ENCODE measurements at regions not wholly inside any gene's neighbourhood (a gene's known extent, or its start where the extent isn't known, plus 50 kb on each side); places are given as distances from the start of the nearest gene placed in this dataset.

DNA sequence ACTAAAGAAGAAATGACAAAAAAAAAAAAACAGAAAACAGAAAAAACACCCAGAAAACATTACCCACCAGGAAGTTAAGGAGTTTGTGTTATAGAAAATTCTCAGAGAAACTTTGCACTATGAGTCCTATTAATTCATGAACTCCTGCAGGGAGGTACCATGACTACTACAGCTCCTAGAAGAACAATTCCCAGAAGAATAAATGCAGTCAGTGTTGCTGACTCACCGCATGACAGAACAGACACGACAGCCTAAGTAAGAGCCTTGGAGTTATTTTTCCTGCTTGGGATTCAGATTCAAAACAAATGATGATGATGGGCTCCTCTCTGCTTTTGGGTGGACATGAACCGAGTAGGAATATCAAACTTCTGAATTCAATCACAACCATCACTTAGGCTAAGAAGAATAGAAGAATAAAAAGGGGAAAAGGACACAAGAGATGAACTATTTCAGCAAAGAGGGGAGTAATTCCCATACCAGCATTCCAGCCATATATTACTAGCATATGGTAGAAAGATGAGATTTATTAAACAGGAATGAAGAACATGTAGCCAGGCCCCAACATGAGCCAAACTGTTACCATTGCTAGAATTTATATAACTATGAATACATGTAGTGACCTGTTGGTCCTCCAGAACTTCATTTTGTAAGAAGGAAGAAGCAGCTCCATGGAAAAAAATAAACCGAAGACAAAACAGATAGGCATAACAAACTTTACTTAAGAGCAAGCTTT is 209.6 kb upstream of the PDE4D start:
- Histone ChIP-seq H2AFZ (ENCODE audit: low read depth, low read length) (no peak overlapping the region), H3K4me2 (ENCODE audit: low read length) (peak overlapping the region; percentile 37), H3K9ac (ENCODE audit: low read length) (no peak overlapping the region), H3K4me1 (ENCODE audit: insufficient read depth, low read length) (no peaks in the 10 kb centered on the region), H4K20me1 (ENCODE audit: insufficient read depth, low read length) (no peaks in the 10 kb centered on the region), H3K27ac (ENCODE audit: low read depth, low read length) (peak overlapping the region; percentile 53), H3K27me3 (ENCODE audit: insufficient read depth, low read length) (no peaks in the 10 kb centered on the region), H3K4me3 (ENCODE audit: insufficient read depth, low read depth, low read length) (no peak overlapping the region), H3K36me3 (ENCODE audit: insufficient read depth, low read length) (no peaks in the 10 kb centered on the region), H3K9me3 (ENCODE audit: insufficient read depth, low read depth, low read length) (no peaks in the 10 kb centered on the region), H3K79me2 (ENCODE audit: insufficient read depth, low read length) (no peaks in the 10 kb centered on the region)
- peaks cover 22% of the 10 kb centered on the region for H3K4me1 Mint-ChIP-seq (ENCODE audit: low read depth, unreplicated experiment)
- H3K27ac Mint-ChIP-seq (ENCODE audit: unreplicated experiment), result peak overlapping the region; percentile 97
- TF ChIP-seq, protein P1, sequence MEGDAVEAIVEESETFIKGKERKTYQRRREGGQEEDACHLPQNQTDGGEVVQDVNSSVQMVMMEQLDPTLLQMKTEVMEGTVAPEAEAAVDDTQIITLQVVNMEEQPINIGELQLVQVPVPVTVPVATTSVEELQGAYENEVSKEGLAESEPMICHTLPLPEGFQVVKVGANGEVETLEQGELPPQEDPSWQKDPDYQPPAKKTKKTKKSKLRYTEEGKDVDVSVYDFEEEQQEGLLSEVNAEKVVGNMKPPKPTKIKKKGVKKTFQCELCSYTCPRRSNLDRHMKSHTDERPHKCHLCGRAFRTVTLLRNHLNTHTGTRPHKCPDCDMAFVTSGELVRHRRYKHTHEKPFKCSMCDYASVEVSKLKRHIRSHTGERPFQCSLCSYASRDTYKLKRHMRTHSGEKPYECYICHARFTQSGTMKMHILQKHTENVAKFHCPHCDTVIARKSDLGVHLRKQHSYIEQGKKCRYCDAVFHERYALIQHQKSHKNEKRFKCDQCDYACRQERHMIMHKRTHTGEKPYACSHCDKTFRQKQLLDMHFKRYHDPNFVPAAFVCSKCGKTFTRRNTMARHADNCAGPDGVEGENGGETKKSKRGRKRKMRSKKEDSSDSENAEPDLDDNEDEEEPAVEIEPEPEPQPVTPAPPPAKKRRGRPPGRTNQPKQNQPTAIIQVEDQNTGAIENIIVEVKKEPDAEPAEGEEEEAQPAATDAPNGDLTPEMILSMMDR (IDR thresholded peaks at IDR 0.05; ENCODE audit: insufficient read depth, low read depth, low read length), result no peak
- peaks cover 11% of the 10 kb centered on the region for H3K9me3 Mint-ChIP-seq (ENCODE audit: unreplicated experiment)
- FAIRE-seq (no peak), DNase-seq (ENCODE audit: low read depth) (peak; percentile 67)
- H3K27me3 Mint-ChIP-seq (ENCODE audit: low read depth, unreplicated experiment), result no peaks in the 10 kb centered on the region
- H3K4me3 Mint-ChIP-seq (ENCODE audit: unreplicated experiment), result no peak overlapping the region
- H3K36me3 Mint-ChIP-seq (ENCODE audit: low read depth, unreplicated experiment), result peaks cover 3% of the 10 kb centered on the region

DNA sequence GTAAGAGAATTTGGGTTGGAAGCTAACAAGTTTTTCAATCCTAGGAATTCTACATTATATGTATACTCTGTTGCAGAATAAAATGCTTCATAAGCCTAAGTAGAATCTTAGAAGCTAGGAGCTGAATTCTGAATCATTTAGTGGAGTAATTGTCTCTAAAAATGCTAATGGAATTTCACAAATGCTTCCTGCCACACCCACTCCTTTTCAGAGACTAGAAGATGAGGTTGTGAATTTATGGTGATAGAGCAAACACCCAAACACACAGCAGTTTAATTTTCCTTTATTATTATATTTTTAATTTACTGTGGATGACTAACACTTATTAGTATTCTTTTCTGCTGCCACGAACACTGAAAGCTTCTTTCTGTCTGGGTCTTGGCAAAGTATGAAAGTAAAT is 208.0 kb upstream of the PDE4D start:
- H3K36me3 ChIP-seq (ENCODE audit: insufficient read depth, low read length), result no peaks in the 10 kb centered on the region
- Mint-ChIP-seq H3K27me3 (ENCODE audit: low read depth, unreplicated experiment) (no peaks in the 10 kb centered on the region), H3K9me3 (ENCODE audit: unreplicated experiment) (peaks cover 11% of the 10 kb centered on the region), H3K4me1 (ENCODE audit: low read depth, unreplicated experiment) (peaks cover 22% of the 10 kb centered on the region), H3K36me3 (ENCODE audit: low read depth, unreplicated experiment) (peaks cover 3% of the 10 kb centered on the region), H3K4me3 (ENCODE audit: unreplicated experiment) (no peak overlapping the region), H3K27ac (ENCODE audit: unreplicated experiment) (no peak overlapping the region)
- no peaks in the 10 kb centered on the region for H3K27me3 ChIP-seq (ENCODE audit: insufficient read depth, low read length)
- DNase-seq (ENCODE audit: low read depth), result peak; percentile 17
- H4K20me1 ChIP-seq (ENCODE audit: insufficient read depth, low read length), result no peaks in the 10 kb centered on the region
- H3K9ac ChIP-seq (ENCODE audit: low read length), result no peak overlapping the region
- no peak for FAIRE-seq
- no peaks in the 10 kb centered on the region for H3K9me3 ChIP-seq (ENCODE audit: insufficient read depth, low read depth, low read length)
- no peak overlapping the region for H3K27ac ChIP-seq (ENCODE audit: low read depth, low read length)
- no peak overlapping the region for H2AFZ ChIP-seq (ENCODE audit: low read depth, low read length)
- no peaks in the 10 kb centered on the region for H3K79me2 ChIP-seq (ENCODE audit: insufficient read depth, low read length)
- TF ChIP-seq, protein P1 (IDR thresholded peaks at IDR 0.05; ENCODE audit: insufficient read depth, low read depth, low read length), result no peak
- TF ChIP-seq EZH2 (IDR thresholded peaks at IDR 0.05; ENCODE audit: insufficient read depth, low read length), result no peak
- no peak overlapping the region for H3K4me3 ChIP-seq (ENCODE audit: insufficient read depth, low read depth, low read length)
- H3K4me1 ChIP-seq (ENCODE audit: insufficient read depth, low read length), result no peaks in the 10 kb centered on the region
- H3K4me2 ChIP-seq (ENCODE audit: low read length), result no peak overlapping the region

DNA sequence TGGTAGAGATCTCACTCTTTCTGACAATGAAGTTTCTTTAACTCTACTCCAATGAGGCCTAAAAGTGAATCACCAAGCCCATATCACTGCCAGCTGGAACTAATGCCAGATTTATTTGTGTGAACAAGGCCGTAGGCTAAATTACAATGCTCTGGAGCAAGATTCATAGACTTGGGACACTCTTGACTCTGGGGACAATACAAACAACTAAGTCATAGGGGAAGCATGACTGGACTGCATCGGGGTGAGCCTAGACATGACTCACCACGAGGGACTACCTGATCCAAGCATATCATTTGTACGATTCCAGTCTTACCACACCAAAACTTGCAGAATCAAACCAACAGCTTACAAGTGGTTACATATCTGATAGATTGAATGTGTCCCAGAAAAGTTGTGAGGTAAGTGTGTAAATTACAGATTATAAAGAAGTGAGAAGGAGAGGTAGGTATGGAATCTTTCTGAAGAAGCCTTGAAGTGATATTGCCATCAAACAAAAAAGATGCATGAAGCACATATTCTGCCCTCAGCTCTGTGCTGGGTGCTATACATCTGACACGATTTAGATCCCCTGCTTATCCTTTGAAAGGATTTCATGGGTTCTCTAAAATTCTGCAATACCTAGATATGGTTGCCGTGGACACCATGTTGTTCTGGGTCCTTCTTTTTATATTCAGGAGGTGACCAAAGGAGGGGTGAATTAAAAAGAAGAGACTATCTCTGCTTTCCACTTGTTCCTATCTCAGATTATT is 199.3 kb upstream of the PDE4D start:
- Histone ChIP-seq H3K9ac (ENCODE audit: low read length) (no peak overlapping the region), H3K4me3 (ENCODE audit: insufficient read depth, low read depth, low read length) (no peak overlapping the region), H3K9me3 (ENCODE audit: insufficient read depth, low read depth, low read length) (no peaks in the 10 kb centered on the region), H3K79me2 (ENCODE audit: insufficient read depth, low read length) (no peaks in the 10 kb centered on the region), H3K36me3 (ENCODE audit: insufficient read depth, low read length) (no peaks in the 10 kb centered on the region), H3K4me1 (ENCODE audit: insufficient read depth, low read length) (peaks cover 5% of the 10 kb centered on the region), H4K20me1 (ENCODE audit: insufficient read depth, low read length) (no peaks in the 10 kb centered on the region), H2AFZ (ENCODE audit: low read depth, low read length) (no peak overlapping the region), H3K4me2 (ENCODE audit: low read length) (peak overlapping the region; percentile 48), H3K27me3 (ENCODE audit: insufficient read depth, low read length) (no peaks in the 10 kb centered on the region), H3K27ac (ENCODE audit: low read depth, low read length) (peak overlapping the region; percentile 29)
- Mint-ChIP-seq H3K27ac (ENCODE audit: unreplicated experiment) (peak overlapping the region; percentile 29), H3K9me3 (ENCODE audit: unreplicated experiment) (peaks cover 5% of the 10 kb centered on the region), H3K36me3 (ENCODE audit: low read depth, unreplicated experiment) (no peaks in the 10 kb centered on the region), H3K4me3 (ENCODE audit: unreplicated experiment) (no peak overlapping the region), H3K4me1 (ENCODE audit: low read depth, unreplicated experiment) (peaks cover 4% of the 10 kb centered on the region), H3K27me3 (ENCODE audit: low read depth, unreplicated experiment) (no peaks in the 10 kb centered on the region)
- TF ChIP-seq, protein P1 (IDR thresholded peaks at IDR 0.05; ENCODE audit: insufficient read depth, low read depth, low read length), result no peak
- no peak for TF ChIP-seq EZH2 (IDR thresholded peaks at IDR 0.05; ENCODE audit: insufficient read depth, low read length)
- DNase-seq (ENCODE audit: low read depth) (peak; percentile 83), FAIRE-seq (no peak)
